Transverse colon (tissue), 4 donors: ENCODE measurements at regions not wholly inside any gene's neighbourhood (a gene's known extent, or its start where the extent isn't known, plus 50 kb on each side); places are given as distances from the start of the nearest gene placed in this dataset.

Experiments
- CTCF ChIP-seq, 5 experiments: fragments of 200-600 bp in 3 of 5; fragments of 450-650 bp in 2 of 5; sonication (generic) in 3 of 5; IDR thresholded peaks; 1 replicate in 2 of 5; 2 replicates in 3 of 5; pipeline ENCODE4 v1.5.1; 2016 to 2017; ENCODE audit warnings: antibody characterized with exemption in 5 of 5, inconsistent platforms in 3 of 5, mild to moderate bottlenecking in 2 of 5, moderate library complexity in 1 of 5
- EP300 ChIP-seq: sonication (generic); formaldehyde crosslinking; IDR thresholded peaks from one replicate; pipeline ENCODE4 v1.6.1; 2017; ENCODE audit warnings: antibody characterized with exemption, low read depth
- POLR2A ChIP-seq: fragments of 450-650 bp; IDR thresholded peaks from one replicate; pipeline ENCODE4 v1.6.1; 2016; ENCODE audit warnings: antibody characterized with exemption, mild to moderate bottlenecking, moderate library complexity
- POLR2AphosphoS5 ChIP-seq, 3 donors: sonication (generic); formaldehyde crosslinking; IDR thresholded peaks; one replicate each; pipeline ENCODE4 v1.6.1; 2016; ENCODE audit warnings: antibody characterized with exemption in 3 of 3

GRCh38 chr4:72983709-72984108 is 85.8 kb downstream of the COX18 start:
- TF ChIP-seq CTCF (IDR thresholded peaks at IDR 0.05) = no peak
- no peak for TF ChIP-seq EP300
- no peak for TF ChIP-seq POLR2A
- no peak for TF ChIP-seq POLR2AphosphoS5 (IDR thresholded peaks at IDR 0.05)
